BJ (cell line): ENCODE measurements at regions not wholly inside any gene's neighbourhood (a gene's known extent, or its start where the extent isn't known, plus 50 kb on each side); places are given as distances from the start of the nearest gene placed in this dataset.
A peak's percentile ranks its signal among the peaks of the same experiment; 100 is the strongest.

ENCODE experiments used
- CTCF ChIA-PET: fragments of 350-600 bp; formaldehyde crosslinking; extraction: SDS; loops from one replicate; lab custom pipeline; 2021; ENCODE audit warnings: antibody characterized with exemption, inconsistent platforms; lab: Yijun Ruan, JAX
- POLR2A ChIA-PET: fragments of 300-600 bp; sonication (Branson Sonifier 250); formaldehyde crosslinking; extraction: SDS; loops from one replicate; lab custom pipeline; 2021; ENCODE audit warnings: antibody characterized with exemption; lab: Charles Lee
- DNase-seq: peaks from one replicate; pipeline ENCODE4 v3.0.0-alpha.2; 2011; ENCODE audit warnings: low read depth
- H3K27me3 ChIP-seq: 2 replicates; pipeline ENCODE4 v1.6.0; 2011; ENCODE audit warnings: low read length; ENCODE audit not compliant: control insufficient read depth, insufficient read depth
- H3K36me3 ChIP-seq: 2 replicates; pipeline ENCODE4 v1.5.1; 2011; ENCODE audit warnings: low read length; ENCODE audit not compliant: control insufficient read depth, insufficient read depth
- H3K4me3 ChIP-seq: 2 replicates; pipeline ENCODE4 v1.5.1; 2011; ENCODE audit warnings: low read depth, mild to moderate bottlenecking, control low read depth, low read length
- TF ChIP-seq, protein P1 (sequence below): IDR thresholded peaks from 2 replicates; pipeline ENCODE4 v1.5.1; 2011; ENCODE audit warnings: low read depth, mild to moderate bottlenecking, control low read depth, inconsistent platforms, low read length, moderate library complexity; ENCODE audit not compliant: insufficient read depth

DNA sequence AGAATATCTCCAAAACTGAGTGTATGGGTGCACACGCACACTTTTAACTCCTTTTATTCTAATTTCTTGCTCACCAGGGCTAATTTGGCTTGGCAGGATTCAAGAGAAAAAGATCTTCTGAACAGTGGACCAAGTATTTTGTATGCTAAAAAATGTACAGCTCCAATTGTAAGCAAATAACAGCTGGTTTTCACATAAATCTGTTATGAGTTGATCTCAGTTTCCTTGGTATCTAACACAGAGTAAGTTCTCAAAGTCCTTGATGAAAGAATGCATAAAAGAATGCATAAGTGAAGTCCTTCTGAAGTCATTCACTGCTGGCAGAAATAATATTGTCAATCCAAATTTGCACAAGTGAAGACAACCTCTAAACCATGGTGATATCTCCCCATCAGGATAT is 213.0 kb downstream of the OMA1 start:
- TF ChIP-seq, protein P1, sequence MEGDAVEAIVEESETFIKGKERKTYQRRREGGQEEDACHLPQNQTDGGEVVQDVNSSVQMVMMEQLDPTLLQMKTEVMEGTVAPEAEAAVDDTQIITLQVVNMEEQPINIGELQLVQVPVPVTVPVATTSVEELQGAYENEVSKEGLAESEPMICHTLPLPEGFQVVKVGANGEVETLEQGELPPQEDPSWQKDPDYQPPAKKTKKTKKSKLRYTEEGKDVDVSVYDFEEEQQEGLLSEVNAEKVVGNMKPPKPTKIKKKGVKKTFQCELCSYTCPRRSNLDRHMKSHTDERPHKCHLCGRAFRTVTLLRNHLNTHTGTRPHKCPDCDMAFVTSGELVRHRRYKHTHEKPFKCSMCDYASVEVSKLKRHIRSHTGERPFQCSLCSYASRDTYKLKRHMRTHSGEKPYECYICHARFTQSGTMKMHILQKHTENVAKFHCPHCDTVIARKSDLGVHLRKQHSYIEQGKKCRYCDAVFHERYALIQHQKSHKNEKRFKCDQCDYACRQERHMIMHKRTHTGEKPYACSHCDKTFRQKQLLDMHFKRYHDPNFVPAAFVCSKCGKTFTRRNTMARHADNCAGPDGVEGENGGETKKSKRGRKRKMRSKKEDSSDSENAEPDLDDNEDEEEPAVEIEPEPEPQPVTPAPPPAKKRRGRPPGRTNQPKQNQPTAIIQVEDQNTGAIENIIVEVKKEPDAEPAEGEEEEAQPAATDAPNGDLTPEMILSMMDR = no peak
- Histone ChIP-seq H3K27me3 (no peaks in the 10 kb centered on the region), H3K4me3 (no peak overlapping the region), H3K36me3 (no peaks in the 10 kb centered on the region)
- ChIA-PET CTCF (interaction anchor here (1.7 to 2.2 kb wide), 2 partner anchors 9 to 29 kb away, joined by 3 to 4 read pairs; no protein-coding TSS in a partner anchor), POLR2A (no interaction called here)
- no peak for DNase-seq

DNA sequence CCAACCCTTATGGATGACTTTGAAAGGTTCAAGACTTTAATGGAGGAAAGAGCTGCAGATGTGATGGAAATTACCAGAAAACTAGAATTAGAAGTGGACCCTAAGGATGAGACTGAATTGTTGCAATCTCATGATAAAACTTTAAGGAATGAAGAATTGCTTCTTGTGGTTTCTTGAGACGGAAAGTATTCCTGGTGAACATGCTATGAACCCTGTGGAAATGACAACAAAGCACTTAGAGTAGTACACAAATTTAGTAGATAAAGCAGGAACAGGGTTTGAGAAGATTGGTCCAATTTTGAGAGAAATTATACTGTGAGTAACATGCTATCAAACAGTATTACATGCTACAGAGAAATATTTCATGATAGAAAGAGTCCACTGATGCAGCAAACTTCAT is 215.4 kb downstream of the OMA1 start:
- TF ChIP-seq, protein P1 = no peak
- H3K4me3 ChIP-seq = no peak overlapping the region
- peak; percentile 65 for DNase-seq
- CTCF ChIA-PET = no interaction called here
- no peaks in the 10 kb centered on the region for H3K36me3 ChIP-seq
- no peaks in the 10 kb centered on the region for H3K27me3 ChIP-seq
- POLR2A ChIA-PET = interaction anchor here (0.6 kb wide), 1 partner anchor 1735 kb away, joined by 3 read pairs; no protein-coding TSS in a partner anchor

DNA sequence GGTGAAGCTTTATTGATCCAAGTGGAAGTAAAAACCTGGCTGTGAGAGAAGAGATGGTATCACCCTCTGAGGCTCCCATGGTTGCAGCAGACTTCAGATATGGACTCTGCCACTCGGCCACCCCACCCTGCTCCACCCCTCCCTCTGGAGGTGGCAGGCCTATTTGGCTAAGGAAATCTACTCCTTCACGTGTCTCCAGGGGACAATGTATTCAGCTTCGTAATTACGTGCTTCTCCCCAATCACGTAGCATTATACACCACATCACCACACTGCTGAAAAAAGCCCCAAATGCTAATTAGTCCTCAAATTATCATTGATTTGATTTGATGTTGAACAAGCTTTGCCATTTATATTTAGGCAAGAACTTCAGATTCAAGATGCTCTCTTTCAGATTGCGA is 220.7 kb downstream of the OMA1 start:
- ChIA-PET CTCF (no interaction called here), POLR2A (no interaction called here)
- Histone ChIP-seq H3K36me3 (no peaks in the 10 kb centered on the region), H3K4me3 (no peak overlapping the region), H3K27me3 (no peaks in the 10 kb centered on the region)
- no peak for DNase-seq
- TF ChIP-seq, protein P1 = no peak

DNA sequence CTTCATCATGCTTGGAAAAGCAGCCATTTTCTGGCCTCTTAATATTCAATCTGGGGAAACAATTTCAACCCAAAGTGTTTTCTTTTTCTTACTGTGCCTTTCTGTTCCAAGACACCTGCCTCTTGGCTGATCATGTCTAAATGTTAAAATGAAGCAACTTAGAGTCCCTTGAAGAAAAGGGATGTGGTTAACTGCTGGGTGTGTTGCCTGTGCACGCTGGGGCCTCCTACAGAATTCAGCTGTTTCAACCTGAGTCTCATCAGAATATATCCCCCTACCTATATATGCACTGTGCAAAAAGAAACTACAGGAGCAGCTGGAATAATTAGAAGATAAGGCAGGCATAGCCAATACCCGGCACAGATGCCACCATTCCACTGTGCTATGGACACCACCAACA is 222.0 kb downstream of the OMA1 start:
- TF ChIP-seq, protein P1 = no peak
- no peak overlapping the region for H3K4me3 ChIP-seq
- ChIA-PET POLR2A (no interaction called here), CTCF (no interaction called here)
- no peaks in the 10 kb centered on the region for H3K27me3 ChIP-seq
- no peak for DNase-seq
- no peaks in the 10 kb centered on the region for H3K36me3 ChIP-seq

DNA sequence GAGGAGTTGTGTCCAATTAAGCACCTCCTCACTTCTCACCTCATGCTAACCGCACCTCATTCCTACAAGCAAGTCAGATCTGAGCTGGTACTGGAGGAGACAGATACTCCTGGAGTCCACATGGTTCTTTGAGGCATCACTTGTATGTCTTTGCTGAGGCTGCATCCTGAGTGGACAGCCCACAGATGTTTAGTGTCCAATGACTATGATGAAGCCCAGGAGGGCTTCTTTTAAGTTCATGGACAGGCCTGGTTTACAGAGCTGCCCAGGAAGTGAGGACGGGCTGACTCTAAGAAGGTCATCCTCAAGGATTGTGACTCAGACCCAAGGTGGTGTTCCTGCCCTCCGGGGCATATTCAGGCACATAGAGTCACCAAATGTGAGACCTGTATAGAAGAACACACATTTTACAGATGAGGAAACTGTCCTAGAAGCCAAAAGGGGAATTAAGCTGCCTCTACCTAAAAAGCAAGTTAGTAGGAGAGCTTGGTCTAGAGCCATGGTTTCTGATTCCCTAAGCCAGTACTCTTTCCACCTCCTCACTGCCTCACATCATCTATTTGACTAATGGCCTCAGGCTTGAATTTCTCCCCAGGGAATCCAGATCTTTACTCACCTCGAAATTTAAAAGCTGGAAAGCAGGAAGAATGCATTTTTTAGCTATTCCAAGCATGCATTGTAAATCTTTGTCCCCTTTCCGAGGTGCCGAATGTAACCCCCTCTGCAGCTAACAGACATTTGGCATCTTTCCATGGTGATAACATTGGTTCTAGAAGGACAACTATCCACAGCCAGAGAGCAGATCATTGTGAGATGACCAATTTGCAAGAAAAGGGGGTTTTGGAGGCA is 228.1 kb downstream of the OMA1 start:
- DNase-seq = no peak
- POLR2A ChIA-PET = no interaction called here
- TF ChIP-seq, protein P1 = no peak
- no peak overlapping the region for H3K4me3 ChIP-seq
- H3K36me3 ChIP-seq = no peaks in the 10 kb centered on the region
- H3K27me3 ChIP-seq = no peaks in the 10 kb centered on the region
- CTCF ChIA-PET = interaction anchor here (0.6 to 0.7 kb wide), 2 partner anchors 8 to 51 kb away, joined by 3 to 4 read pairs; no protein-coding TSS in a partner anchor
